BE2C (cell line): ENCODE measurements at regions not wholly inside any gene's neighbourhood (a gene's known extent, or its start where the extent isn't known, plus 50 kb on each side); places are given as distances from the start of the nearest gene placed in this dataset.

ENCODE experiments used
- DNase-seq: peaks from one replicate; pipeline ENCODE4 v3.0.0-alpha.2; 2020
- H3K27me3 ChIP-seq: fragments of 250-450 bp; sonication (Bioruptor Pico); 2 replicates; pipeline ENCODE4 v1.5.1; 2020; ENCODE audit warnings: mild to moderate bottlenecking
- H3K36me3 ChIP-seq: fragments of 250-450 bp; sonication (Bioruptor Pico); 2 replicates; pipeline ENCODE4 v1.5.1; 2020; ENCODE audit warnings: mild to moderate bottlenecking
- H3K4me1 ChIP-seq: fragments of 250-450 bp; sonication (Bioruptor Pico); 2 replicates; pipeline ENCODE4 v1.5.1; 2020
- H3K4me3 ChIP-seq: 2 replicates; pipeline ENCODE4 v1.5.1; 2011; ENCODE audit warnings: low read depth, low read length
- H3K9me3 ChIP-seq: fragments of 250-450 bp; sonication (Bioruptor Pico); 2 replicates; pipeline ENCODE4 v1.5.1; 2020
- TF ChIP-seq, protein P1 (sequence below): IDR thresholded peaks from 2 replicates; pipeline ENCODE4 v1.5.1; 2012; ENCODE audit warnings: mild to moderate bottlenecking, low read depth, low read length

DNA sequence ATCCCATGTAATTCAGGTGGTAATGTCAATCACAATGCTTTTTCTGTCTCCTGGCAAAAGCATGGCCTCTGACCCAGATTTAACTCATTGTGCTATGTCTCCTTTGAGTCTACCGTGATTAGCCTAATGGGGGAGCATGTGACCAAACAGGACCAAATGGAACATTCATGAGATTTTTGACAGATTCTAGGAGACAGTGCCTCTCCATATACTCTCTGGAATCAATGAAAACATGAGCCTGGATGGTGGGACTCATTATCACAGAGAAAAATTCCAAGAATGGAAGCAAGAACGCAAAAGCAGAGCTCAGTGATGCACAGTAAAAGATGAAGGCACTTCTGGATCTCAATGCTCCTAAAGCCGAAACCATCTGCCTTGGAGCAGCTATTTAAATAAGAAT lies 307.9 kb upstream of the MON1B start:
- TF ChIP-seq, protein P1, sequence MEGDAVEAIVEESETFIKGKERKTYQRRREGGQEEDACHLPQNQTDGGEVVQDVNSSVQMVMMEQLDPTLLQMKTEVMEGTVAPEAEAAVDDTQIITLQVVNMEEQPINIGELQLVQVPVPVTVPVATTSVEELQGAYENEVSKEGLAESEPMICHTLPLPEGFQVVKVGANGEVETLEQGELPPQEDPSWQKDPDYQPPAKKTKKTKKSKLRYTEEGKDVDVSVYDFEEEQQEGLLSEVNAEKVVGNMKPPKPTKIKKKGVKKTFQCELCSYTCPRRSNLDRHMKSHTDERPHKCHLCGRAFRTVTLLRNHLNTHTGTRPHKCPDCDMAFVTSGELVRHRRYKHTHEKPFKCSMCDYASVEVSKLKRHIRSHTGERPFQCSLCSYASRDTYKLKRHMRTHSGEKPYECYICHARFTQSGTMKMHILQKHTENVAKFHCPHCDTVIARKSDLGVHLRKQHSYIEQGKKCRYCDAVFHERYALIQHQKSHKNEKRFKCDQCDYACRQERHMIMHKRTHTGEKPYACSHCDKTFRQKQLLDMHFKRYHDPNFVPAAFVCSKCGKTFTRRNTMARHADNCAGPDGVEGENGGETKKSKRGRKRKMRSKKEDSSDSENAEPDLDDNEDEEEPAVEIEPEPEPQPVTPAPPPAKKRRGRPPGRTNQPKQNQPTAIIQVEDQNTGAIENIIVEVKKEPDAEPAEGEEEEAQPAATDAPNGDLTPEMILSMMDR: no peak
- Histone ChIP-seq H3K27me3 (no peaks in the 10 kb centered on the region), H3K4me3 (no peak overlapping the region), H3K9me3 (no peaks in the 10 kb centered on the region), H3K4me1 (peaks cover 7% of the 10 kb centered on the region), H3K36me3 (no peaks in the 10 kb centered on the region)
- no peak for DNase-seq

DNA sequence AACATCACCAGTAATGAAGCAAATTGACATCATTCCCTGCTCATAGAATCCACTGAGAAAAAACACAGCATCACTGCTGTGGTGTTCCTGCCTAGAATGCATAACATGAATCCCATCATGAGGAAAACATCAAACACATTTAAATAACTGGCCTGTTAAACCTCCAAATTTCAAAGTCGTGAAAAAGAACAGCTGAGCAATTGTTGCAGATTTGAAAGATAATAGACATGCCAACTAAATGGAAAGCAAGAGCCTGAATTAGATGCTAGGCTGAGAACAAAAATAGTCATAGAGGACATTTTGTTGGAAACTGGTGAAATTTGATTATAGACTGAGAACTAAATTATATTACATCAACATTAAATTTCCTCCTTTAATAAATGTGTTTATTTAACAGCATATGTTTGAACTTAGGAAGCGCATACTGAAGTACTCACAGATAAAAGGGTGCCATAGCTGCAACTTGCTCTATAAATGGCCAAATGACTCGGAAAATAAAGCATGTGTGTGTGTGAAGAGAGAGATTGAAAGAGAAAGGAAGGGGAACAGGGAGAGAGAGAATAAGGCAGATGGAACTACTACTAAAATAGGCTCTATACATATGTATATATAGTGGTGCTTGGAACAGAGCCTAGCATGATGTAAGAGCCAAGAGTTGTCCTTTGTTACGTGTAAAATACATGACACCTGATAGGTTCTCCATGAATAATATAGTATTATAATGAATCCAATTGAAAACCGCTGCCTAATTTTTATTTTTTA lies 305.0 kb upstream of the MON1B start:
- Histone ChIP-seq H3K4me1 (peaks cover 4% of the 10 kb centered on the region; the same call in 1 of the 2 replicates), H3K4me3 (no peak overlapping the region), H3K36me3 (no peaks in the 10 kb centered on the region), H3K27me3 (no peaks in the 10 kb centered on the region), H3K9me3 (no peaks in the 10 kb centered on the region)
- no peak for DNase-seq
- TF ChIP-seq, protein P1: no peak

DNA sequence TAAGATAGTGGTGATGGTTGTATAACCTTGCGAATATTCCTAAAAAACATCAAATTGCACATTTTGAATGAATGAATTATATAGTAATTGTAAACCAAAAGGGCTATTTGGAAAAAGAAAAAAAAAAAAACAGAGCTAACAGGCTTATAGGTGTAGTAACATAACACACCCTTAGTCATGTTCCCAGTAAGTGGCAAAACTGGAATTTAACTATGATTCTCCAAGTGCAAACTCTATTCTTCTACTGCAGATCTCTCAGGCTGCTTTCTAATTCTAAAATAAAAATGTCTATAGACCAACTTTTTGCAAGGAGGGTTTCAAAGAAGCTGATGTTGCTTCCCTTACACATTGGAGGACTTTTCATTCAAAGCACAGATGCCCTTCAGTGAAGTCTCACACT lies 293.2 kb upstream of the MON1B start:
- no peaks in the 10 kb centered on the region for H3K36me3 ChIP-seq
- H3K27me3 ChIP-seq: no peaks in the 10 kb centered on the region
- no peak for DNase-seq
- H3K9me3 ChIP-seq: no peaks in the 10 kb centered on the region
- TF ChIP-seq, protein P1: no peak
- H3K4me3 ChIP-seq: no peak overlapping the region
- no peaks in the 10 kb centered on the region for H3K4me1 ChIP-seq

DNA sequence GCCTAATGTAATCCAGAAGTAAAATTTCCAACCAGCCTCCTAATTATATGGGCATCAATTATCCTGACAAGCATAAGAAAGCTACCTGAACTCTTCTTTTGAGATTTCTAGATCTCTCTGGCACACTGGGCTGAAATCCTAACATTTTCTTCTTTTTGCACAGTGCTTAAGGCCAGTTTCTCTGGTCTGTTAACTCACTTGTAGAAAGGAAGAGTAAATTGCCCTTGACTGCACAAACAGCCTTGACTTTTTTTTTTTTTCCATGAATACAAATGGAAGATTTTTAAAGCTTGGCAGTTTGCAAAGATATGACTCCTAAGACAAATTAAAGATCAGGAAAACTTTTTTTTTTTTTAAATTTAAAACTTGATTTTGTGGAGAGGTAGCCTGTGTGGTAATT lies 291.2 kb upstream of the MON1B start:
- H3K4me3 ChIP-seq: no peak overlapping the region
- no peaks in the 10 kb centered on the region for H3K9me3 ChIP-seq
- TF ChIP-seq, protein P1: no peak
- H3K27me3 ChIP-seq: no peaks in the 10 kb centered on the region
- no peaks in the 10 kb centered on the region for H3K4me1 ChIP-seq
- DNase-seq: no peak
- no peaks in the 10 kb centered on the region for H3K36me3 ChIP-seq

DNA sequence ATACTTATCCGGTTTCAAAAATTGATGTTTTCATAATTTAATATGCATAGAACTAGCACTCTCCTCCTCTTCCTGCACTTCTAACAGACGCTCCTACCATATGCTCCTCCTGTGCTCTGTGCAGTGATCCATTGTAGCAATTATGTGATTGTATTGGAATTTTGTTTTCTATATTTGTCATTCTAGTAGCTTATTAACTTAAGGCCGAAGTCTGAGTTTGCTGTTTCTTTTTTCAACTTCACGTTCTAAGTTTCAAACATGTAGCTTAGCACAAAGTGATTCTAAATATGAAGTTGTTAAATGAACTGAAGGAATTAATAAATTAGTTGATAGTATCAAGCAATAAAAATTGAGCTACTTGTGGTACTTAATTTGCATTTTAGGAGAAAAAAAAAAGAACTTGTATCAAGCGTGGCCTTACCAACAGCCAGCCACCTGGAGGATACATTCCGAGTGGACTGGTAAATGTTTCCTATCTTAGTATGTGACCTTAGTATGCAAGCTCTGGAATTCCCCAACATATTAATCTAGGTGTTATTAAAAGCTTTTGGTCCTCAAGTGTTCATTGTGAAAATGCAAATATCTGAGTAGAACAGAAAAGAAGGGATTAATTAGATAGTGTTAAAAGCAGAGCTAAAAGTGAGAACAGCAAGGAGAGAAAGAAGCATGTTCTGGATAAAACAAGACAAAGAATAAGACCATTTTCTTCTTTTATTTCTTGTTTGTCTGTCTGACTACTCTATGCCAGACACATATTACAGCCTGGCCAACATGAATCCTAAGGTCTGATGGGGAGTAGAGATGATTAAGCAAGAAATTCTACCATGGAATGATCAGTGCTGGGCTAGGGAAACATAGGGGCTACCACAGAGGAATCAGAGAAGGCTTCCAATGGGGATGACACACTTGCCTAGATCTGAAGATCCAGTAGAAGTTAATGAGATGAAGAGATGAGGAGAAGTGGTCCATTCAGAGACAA lies 290.4 kb upstream of the MON1B start:
- DNase-seq: no peak
- TF ChIP-seq, protein P1: no peak
- H3K27me3 ChIP-seq: no peaks in the 10 kb centered on the region

More for the DNA sequence above, 290.4 kb upstream of the MON1B start:
- Histone ChIP-seq H3K4me3 (no peak overlapping the region), H3K4me1 (no peaks in the 10 kb centered on the region), H3K36me3 (no peaks in the 10 kb centered on the region), H3K9me3 (no peaks in the 10 kb centered on the region)
